Activated T-helper 17 cell treated with anti-CD3 and anti-CD28 coated beads, Interleukin-2, amount 50 U/mL, for 72 hours (primary cell): ENCODE measurements at regions not wholly inside any gene's neighbourhood (a gene's known extent, or its start where the extent isn't known, plus 50 kb on each side); places are given as distances from the start of the nearest gene placed in this dataset.

Source experiments
- ATAC-seq: fragments of 150-1000 bp; cut with Tn5 transposase; replicated peaks from 2 replicates; pipeline ENCODE4 v1.10.0; 2021; ENCODE audit warnings: mild to moderate bottlenecking, moderate library complexity
- H3K27ac Mint-ChIP-seq: one replicate; pipeline ENCODE4 v1.8.0; 2022; ENCODE audit warnings: mixed read lengths
- H3K27me3 Mint-ChIP-seq: one replicate; pipeline ENCODE4 v1.8.0; 2022; ENCODE audit warnings: mixed read lengths
- H3K36me3 Mint-ChIP-seq: one replicate; pipeline ENCODE4 v1.8.0; 2022; ENCODE audit warnings: low read depth, mild to moderate bottlenecking, mixed read lengths
- H3K4me1 Mint-ChIP-seq: one replicate; pipeline ENCODE4 v1.8.0; 2022; ENCODE audit warnings: mixed read lengths
- H3K4me3 Mint-ChIP-seq: one replicate; pipeline ENCODE4 v1.8.0; 2022; ENCODE audit warnings: mild to moderate bottlenecking, mixed read lengths
- H3K9me3 Mint-ChIP-seq: one replicate; pipeline ENCODE4 v1.8.0; 2022; ENCODE audit warnings: mixed read lengths

GRCh38 chr4:108315694-108316093, 147.0 kb upstream of the LEF1 start:
- Mint-ChIP-seq H3K36me3 (no peaks in the 10 kb centered on the region), H3K27me3 (no peaks in the 10 kb centered on the region), H3K4me1 (peaks cover 15% of the 10 kb centered on the region), H3K4me3 (peak overlapping the region; percentile 22), H3K9me3 (peaks cover 4% of the 10 kb centered on the region), H3K27ac (peak overlapping the region; percentile 25)
- no peak for ATAC-seq

- Mint-ChIP-seq H3K36me3 (no peaks in the 10 kb centered on the region), H3K4me3 (peak overlapping the region; percentile 22), H3K9me3 (peaks cover 4% of the 10 kb centered on the region), H3K27me3 (no peaks in the 10 kb centered on the region), H3K27ac (peak overlapping the region; percentile 25), H3K4me1 (peaks cover 15% of the 10 kb centered on the region)
- ATAC-seq: no peak
Measured at GRCh38 chr4:108314900-108315589, 146.3 kb upstream of the LEF1 start.

- peaks cover 15% of the 10 kb centered on the region for H3K4me1 Mint-ChIP-seq
- H3K9me3 Mint-ChIP-seq: peaks cover 4% of the 10 kb centered on the region
- no peak overlapping the region for H3K4me3 Mint-ChIP-seq
- H3K27me3 Mint-ChIP-seq: no peaks in the 10 kb centered on the region
- H3K27ac Mint-ChIP-seq: no peak overlapping the region
- ATAC-seq: no peak
- H3K36me3 Mint-ChIP-seq: no peaks in the 10 kb centered on the region
Measured at GRCh38 chr4:108313546-108314339, 145.0 kb upstream of the LEF1 start.

- Mint-ChIP-seq H3K4me1 (peaks cover 15% of the 10 kb centered on the region), H3K4me3 (no peak overlapping the region), H3K27ac (no peak overlapping the region), H3K36me3 (no peaks in the 10 kb centered on the region), H3K9me3 (peaks cover 4% of the 10 kb centered on the region), H3K27me3 (no peaks in the 10 kb centered on the region)
- no peak for ATAC-seq
Measured at GRCh38 chr4:108311313-108311712, 142.6 kb upstream of the LEF1 start.

- H3K27me3 Mint-ChIP-seq: no peaks in the 10 kb centered on the region
- H3K36me3 Mint-ChIP-seq: no peaks in the 10 kb centered on the region
- H3K9me3 Mint-ChIP-seq: peaks cover 4% of the 10 kb centered on the region
- peaks cover 9% of the 10 kb centered on the region for H3K4me1 Mint-ChIP-seq
- H3K4me3 Mint-ChIP-seq: no peak overlapping the region
- no peak for ATAC-seq
- no peak overlapping the region for H3K27ac Mint-ChIP-seq
Measured at GRCh38 chr4:108303488-108304177, 134.9 kb upstream of the LEF1 start.

- H3K4me1 Mint-ChIP-seq: peaks cover 9% of the 10 kb centered on the region
- H3K4me3 Mint-ChIP-seq: no peak overlapping the region
- H3K9me3 Mint-ChIP-seq: peaks cover 4% of the 10 kb centered on the region
- ATAC-seq: no peak
- H3K36me3 Mint-ChIP-seq: no peaks in the 10 kb centered on the region
- peak overlapping the region; percentile 22 for H3K27ac Mint-ChIP-seq
- no peaks in the 10 kb centered on the region for H3K27me3 Mint-ChIP-seq
Measured at GRCh38 chr4:108301545-108302251, 133.0 kb upstream of the LEF1 start.

- Mint-ChIP-seq H3K9me3 (peaks cover 4% of the 10 kb centered on the region), H3K27ac (no peak overlapping the region), H3K4me1 (peaks cover 9% of the 10 kb centered on the region), H3K27me3 (no peaks in the 10 kb centered on the region), H3K36me3 (no peaks in the 10 kb centered on the region), H3K4me3 (no peak overlapping the region)
- ATAC-seq: no peak
Measured at GRCh38 chr4:108297605-108298004, 128.9 kb upstream of the LEF1 start.

- no peaks in the 10 kb centered on the region for H3K9me3 Mint-ChIP-seq
Measured at GRCh38 chr4:108292229-108292628, 123.5 kb upstream of the LEF1 start.

GRCh38 chr4:108291137-108291536, 122.4 kb upstream of the LEF1 start:
- ATAC-seq: no peak
- Mint-ChIP-seq H3K27ac (no peak overlapping the region), H3K9me3 (no peaks in the 10 kb centered on the region), H3K36me3 (no peaks in the 10 kb centered on the region), H3K4me3 (no peak overlapping the region), H3K27me3 (no peaks in the 10 kb centered on the region), H3K4me1 (peaks cover 4% of the 10 kb centered on the region)

More at GRCh38 chr4:108292229-108292628, 123.5 kb upstream of the LEF1 start:
- H3K36me3 Mint-ChIP-seq: no peaks in the 10 kb centered on the region
- H3K4me1 Mint-ChIP-seq: peaks cover 4% of the 10 kb centered on the region
- ATAC-seq: no peak
- H3K27ac Mint-ChIP-seq: no peak overlapping the region
- H3K4me3 Mint-ChIP-seq: no peak overlapping the region
- H3K27me3 Mint-ChIP-seq: no peaks in the 10 kb centered on the region

GRCh38 chr4:108287834-108288413, 119.2 kb upstream of the LEF1 start:
- Mint-ChIP-seq H3K27me3 (no peaks in the 10 kb centered on the region), H3K4me3 (no peak overlapping the region), H3K36me3 (no peaks in the 10 kb centered on the region), H3K27ac (no peak overlapping the region), H3K4me1 (peaks cover 4% of the 10 kb centered on the region), H3K9me3 (no peaks in the 10 kb centered on the region)
- no peak for ATAC-seq

GRCh38 chr4:108280072-108280471, 111.3 kb upstream of the LEF1 start:
- H3K27ac Mint-ChIP-seq: no peak overlapping the region
- no peaks in the 10 kb centered on the region for H3K36me3 Mint-ChIP-seq
- no peaks in the 10 kb centered on the region for H3K9me3 Mint-ChIP-seq
- H3K27me3 Mint-ChIP-seq: no peaks in the 10 kb centered on the region
- ATAC-seq: no peak
- H3K4me1 Mint-ChIP-seq: no peaks in the 10 kb centered on the region
- no peak overlapping the region for H3K4me3 Mint-ChIP-seq

- Mint-ChIP-seq H3K4me1 (no peaks in the 10 kb centered on the region), H3K9me3 (no peaks in the 10 kb centered on the region), H3K27me3 (no peaks in the 10 kb centered on the region), H3K4me3 (no peak overlapping the region), H3K36me3 (no peaks in the 10 kb centered on the region), H3K27ac (no peak overlapping the region)
- no peak for ATAC-seq
Measured at GRCh38 chr4:108276690-108277089, 108.0 kb upstream of the LEF1 start.

GRCh38 chr4:108272986-108273385, 104.3 kb upstream of the LEF1 start:
- Mint-ChIP-seq H3K9me3 (no peaks in the 10 kb centered on the region), H3K27ac (no peak overlapping the region), H3K27me3 (no peaks in the 10 kb centered on the region), H3K4me1 (no peaks in the 10 kb centered on the region), H3K4me3 (no peak overlapping the region), H3K36me3 (no peaks in the 10 kb centered on the region)
- no peak for ATAC-seq

- Mint-ChIP-seq H3K4me1 (no peaks in the 10 kb centered on the region), H3K9me3 (no peaks in the 10 kb centered on the region), H3K36me3 (no peaks in the 10 kb centered on the region), H3K27me3 (no peaks in the 10 kb centered on the region), H3K4me3 (no peak overlapping the region), H3K27ac (no peak overlapping the region)
- ATAC-seq: no peak
Measured at GRCh38 chr4:108272561-108272960, 103.8 kb upstream of the LEF1 start.
